Loucy (cell line): ENCODE measurements at regions not wholly inside any gene's neighbourhood (a gene's known extent, or its start where the extent isn't known, plus 50 kb on each side); places are given as distances from the start of the nearest gene placed in this dataset.

Experiments
- CTCF ChIP-seq: fragments of 200-600 bp; sonication (generic); conservative IDR thresholded peaks from 2 replicates; pipeline ENCODE4 v1.5.1; 2014; ENCODE audit warnings: mild to moderate bottlenecking, antibody characterized with exemption, low read length
- EZH2phosphoT487 ChIP-seq: fragments of 200-600 bp; IDR thresholded peaks from 2 replicates; pipeline ENCODE4 v1.6.1; 2018; ENCODE audit warnings: antibody characterized with exemption, mild to moderate bottlenecking, moderate library complexity, borderline replicate concordance

- TF ChIP-seq EZH2phosphoT487, result no peak
- no peak for TF ChIP-seq CTCF
These were observed 510.2 kb downstream of the JRKL start for GRCh38 chr11:96899971-96900370.
